Astrocyte of the spinal cord (primary cell): ENCODE measurements at regions not wholly inside any gene's neighbourhood (a gene's known extent, or its start where the extent isn't known, plus 50 kb on each side); places are given as distances from the start of the nearest gene placed in this dataset.
"Not testable (repeated sequence)": the region's sequence is repeated elsewhere in the genome, so short reads cannot be mapped to it uniquely, and the experiment has no call there.

Source experiments
- DNase-seq: peaks from one replicate; pipeline ENCODE4 v3.0.0; 2011; ENCODE audit warnings: low read depth, low spot score
- H3K4me3 ChIP-seq: 2 replicates; pipeline ENCODE4 v1.5.1; 2011; ENCODE audit warnings: low read depth, mild to moderate bottlenecking, low read length, moderate library complexity
- CTCF ChIP-seq: IDR thresholded peaks from 2 replicates; pipeline ENCODE4 v1.5.1; 2012; ENCODE audit warnings: low read depth, mild to moderate bottlenecking, low read length, inconsistent platforms
- in situ Hi-C: cut with HindIII; loops from 2 replicates; pipeline ENCODE4 v1.10.0; 2017; ENCODE audit warnings: low sequenced_read_pairs

- no peak overlapping the region for H3K4me3 ChIP-seq
- in situ Hi-C loops: no loop called here
- TF ChIP-seq CTCF: no peak
- no peak for DNase-seq
These were observed 709.3 kb upstream of the AUTS2 start for GRCh38 chr7:68888971-68889385.

GRCh38 chr7:68892236-68892635 lies 706.0 kb upstream of the AUTS2 start:
- peak; percentile 10 for DNase-seq
- in situ Hi-C loops: no loop called here
- no peak for TF ChIP-seq CTCF

DNA sequence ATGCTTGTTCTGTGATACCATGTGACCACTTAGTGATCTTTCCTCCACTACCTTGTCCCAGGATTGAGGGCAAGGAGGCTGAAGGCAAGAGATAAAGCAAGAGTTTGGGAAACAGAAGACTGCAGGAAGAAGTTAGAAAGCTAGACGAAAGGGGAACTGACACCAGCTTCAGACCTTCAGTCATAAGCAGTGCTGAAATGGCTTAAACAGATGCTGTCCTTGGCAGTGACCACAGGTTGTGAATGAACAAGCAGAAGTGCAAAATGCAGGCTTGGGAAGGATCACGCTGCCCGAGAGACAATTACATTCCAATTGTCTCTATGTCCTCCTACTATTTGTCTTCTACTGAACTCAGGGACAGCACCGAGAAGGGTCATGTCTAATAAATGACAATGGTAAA lies 704.9 kb upstream of the AUTS2 start:
- H3K4me3 ChIP-seq: no peak overlapping the region
- no peak for TF ChIP-seq CTCF
- in situ Hi-C loops: no loop called here

More at GRCh38 chr7:68892236-68892635, 706.0 kb upstream of the AUTS2 start:
- no peak overlapping the region for H3K4me3 ChIP-seq

GRCh38 chr7:68899156-68899555 lies 699.1 kb upstream of the AUTS2 start:
- in situ Hi-C loops, DNase-seq, H3K4me3 ChIP-seq: not testable (repeated sequence)

More for the DNA sequence above, 704.9 kb upstream of the AUTS2 start:
- DNase-seq: no peak

DNA sequence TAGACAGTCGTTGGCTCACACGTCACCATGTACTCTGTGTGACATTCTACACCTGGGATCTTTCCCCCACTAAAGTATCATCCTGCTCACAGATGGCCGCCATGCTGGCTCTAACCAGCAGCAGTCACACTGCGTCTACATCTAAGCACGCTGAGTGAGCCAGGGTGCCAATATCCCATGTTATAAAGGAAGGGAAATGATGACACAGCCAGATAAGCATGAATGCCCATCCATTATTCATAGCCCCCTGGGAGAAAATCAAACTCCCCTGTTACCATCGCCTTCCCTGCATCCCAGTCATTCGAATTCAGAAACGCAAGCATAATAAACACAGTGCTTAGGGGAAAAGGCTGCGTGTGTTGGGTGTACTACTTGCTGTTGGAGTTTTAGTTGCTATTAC lies 698.2 kb upstream of the AUTS2 start:
- no peak for DNase-seq
- in situ Hi-C loops: no loop called here
- no peak overlapping the region for H3K4me3 ChIP-seq
- no peak for TF ChIP-seq CTCF

DNA sequence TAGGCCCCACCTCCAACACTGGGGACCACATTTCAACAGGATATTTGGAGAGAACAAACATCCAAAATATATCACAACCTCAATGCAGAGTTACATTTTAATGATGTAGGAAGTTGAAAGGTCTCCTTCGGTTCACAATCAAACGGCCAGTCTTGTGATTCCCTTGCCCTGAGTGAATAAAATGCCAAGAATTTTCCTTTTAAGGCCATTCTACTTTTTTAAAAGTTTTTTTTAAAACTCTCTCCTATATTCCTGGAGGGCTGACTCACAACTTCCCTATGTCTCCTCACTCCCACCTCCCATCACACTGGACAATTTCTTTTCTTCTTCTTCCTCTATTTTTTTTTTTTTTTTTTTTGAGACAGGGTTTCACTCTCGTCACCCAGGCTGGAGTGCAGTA lies 693.6 kb upstream of the AUTS2 start:
- in situ Hi-C loops: no loop called here
- no peak for DNase-seq
- no peak overlapping the region for H3K4me3 ChIP-seq
- no peak for TF ChIP-seq CTCF

DNA sequence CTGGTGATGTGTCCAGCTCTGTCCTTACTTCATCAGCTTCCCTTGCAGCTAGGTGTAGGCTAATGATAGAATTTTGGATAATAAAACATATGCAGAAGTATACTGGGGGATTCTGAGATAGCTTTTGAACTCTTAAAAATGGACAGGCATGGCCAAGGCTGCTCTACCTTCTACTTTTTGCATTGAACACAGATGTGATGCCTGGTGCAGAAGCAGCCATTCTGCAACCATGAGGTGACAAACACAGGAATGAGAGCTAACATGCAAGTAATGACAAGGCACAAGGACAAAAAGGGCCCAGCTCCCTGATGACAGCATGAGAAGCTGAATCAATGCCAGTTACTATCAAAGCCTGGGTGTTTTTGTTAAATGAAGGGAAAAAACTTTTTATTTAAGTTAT lies 686.5 kb upstream of the AUTS2 start:
- TF ChIP-seq CTCF: no peak
- in situ Hi-C loops: no loop called here
- H3K4me3 ChIP-seq: no peak overlapping the region
- DNase-seq: no peak
